HG03442 (cell line): ENCODE measurements at regions not wholly inside any gene's neighbourhood (a gene's known extent, or its start where the extent isn't known, plus 50 kb on each side); places are given as distances from the start of the nearest gene placed in this dataset.

Experiments
- ATAC-seq: cut with Tn5 transposase; IDR thresholded peaks from one replicate; pipeline ENCODE4 v1.9.1; 2021; ENCODE audit warnings: mild to moderate bottlenecking, moderate library complexity; ENCODE audit not compliant: unreplicated experiment

GRCh38 chr2:5442736-5443135, 249.4 kb upstream of the SOX11 start:
- ATAC-seq: no peak

DNA sequence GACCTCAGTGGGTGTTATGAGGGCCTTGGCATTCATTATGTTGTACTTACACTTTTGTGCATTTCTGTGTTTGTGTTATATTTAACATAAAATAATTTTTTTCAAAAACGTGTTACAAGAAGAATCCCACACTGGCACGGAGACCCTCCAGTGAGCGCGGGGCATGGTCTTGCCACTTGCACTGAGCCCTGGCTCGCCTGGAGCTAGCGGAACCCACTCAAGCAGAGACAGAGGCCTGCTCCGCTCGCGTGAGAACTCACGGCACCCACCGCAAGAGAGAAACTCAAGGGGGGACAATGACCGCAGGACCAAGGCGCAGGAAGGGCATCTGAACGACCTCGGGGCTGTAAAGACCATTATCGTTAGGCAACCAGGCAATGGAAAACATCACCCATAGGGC, 248.0 kb upstream of the SOX11 start:
- no peak for ATAC-seq

- no peak for ATAC-seq
These were observed 247.3 kb upstream of the SOX11 start for GRCh38 chr2:5444854-5445253.

GRCh38 chr2:5449867-5450266, 242.3 kb upstream of the SOX11 start:
- ATAC-seq: no peak

DNA sequence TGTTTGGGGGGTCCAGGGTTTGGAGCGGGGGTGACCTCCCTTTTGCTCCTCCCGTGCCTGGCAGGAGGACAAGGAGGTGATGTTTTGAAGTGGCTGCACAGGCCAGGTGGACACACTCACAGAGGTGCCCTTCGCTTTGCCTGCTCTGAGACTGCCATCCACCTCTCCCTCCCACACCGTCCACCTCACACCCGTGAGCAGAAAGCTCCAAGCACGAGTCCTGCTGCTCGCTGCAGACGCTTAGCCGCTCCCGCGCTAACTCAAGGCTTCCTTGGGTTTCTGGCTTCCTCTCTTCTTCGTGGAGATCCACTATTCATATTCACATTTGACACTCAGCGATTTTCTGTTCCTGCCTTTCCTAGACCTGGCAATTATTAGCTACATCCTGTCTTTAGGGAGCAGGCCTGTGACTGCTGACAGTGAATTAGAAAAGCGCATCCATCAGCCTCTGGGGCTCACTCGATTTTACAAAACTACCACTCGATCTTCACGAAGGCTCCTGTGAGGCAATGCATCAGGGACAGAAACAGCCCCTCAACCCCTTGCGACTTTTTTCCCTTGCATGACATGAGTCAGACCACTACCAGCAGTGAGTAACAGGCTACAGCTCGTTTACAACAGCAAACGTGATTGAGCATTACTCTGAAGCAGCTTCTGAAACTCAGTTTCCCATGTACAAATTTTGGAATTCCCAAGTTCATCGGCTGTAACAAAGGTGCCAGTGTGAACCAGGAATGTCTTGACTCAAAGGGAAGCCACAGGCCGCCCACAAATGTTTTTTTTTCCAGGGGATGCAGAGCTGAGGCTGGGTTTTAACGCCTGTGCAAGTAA, 238.7 kb upstream of the SOX11 start:
- no peak for ATAC-seq

GRCh38 chr2:5454051-5454390, 238.2 kb upstream of the SOX11 start:
- ATAC-seq: no peak

DNA sequence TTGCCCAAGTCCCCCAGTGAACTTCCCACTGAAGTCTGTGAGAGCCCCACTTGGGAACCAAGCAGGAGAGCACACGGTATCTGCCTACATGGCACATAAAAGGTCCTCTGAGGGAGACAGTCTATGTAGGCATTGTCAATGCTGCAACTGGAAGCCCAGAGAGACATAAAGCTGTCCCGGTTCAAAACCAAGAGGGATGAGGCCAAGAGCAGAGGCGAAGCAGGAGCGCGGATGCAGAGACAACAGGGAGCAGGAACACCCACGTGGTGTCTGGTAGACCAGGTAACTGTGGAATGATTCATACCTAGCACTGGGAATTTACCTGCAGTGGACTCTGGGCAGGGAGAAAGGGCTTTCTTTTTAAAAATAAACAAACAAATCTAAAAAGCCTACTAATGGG, 233.1 kb upstream of the SOX11 start:
- ATAC-seq: no peak

- ATAC-seq: no peak
These were observed 227.5 kb upstream of the SOX11 start for GRCh38 chr2:5464657-5465056.

- ATAC-seq: no peak
These were observed 226.3 kb upstream of the SOX11 start for GRCh38 chr2:5465859-5466258.

DNA sequence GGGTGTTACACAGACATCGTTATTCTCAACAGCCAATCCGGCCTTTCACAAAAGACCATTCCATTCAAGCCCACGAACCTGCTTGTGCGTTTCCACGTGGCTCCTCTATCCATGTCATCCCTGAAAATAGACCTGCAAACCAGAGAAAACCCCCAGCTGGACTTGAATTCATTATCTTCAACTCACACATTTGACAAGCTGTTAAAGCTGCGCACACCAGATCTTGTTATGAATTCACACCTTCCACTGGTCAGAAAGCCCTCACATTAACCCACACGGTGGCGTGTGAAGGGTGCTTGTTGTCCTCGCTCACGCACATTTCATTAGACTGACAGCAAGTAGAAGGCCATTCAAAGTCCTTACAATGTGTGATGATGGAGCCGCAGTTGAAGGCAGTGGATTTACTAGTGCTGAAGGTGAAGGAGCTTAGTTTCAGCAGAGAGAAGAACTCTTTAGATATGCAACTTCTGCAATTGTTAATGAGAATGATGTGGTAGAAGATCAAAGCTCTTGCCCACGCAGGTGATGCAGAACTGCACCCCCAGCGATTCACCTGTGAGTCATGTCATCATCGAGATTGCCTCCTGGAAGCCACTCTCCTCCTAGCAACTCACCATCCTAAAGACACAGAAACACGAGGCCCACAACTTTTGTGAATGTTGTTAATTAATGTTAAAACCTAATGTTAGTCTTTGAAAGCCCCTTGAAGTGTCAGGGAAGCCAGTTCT, 224.8 kb upstream of the SOX11 start:
- no peak for ATAC-seq

- no peak for ATAC-seq
These were observed 219.5 kb upstream of the SOX11 start for GRCh38 chr2:5472673-5473072.

DNA sequence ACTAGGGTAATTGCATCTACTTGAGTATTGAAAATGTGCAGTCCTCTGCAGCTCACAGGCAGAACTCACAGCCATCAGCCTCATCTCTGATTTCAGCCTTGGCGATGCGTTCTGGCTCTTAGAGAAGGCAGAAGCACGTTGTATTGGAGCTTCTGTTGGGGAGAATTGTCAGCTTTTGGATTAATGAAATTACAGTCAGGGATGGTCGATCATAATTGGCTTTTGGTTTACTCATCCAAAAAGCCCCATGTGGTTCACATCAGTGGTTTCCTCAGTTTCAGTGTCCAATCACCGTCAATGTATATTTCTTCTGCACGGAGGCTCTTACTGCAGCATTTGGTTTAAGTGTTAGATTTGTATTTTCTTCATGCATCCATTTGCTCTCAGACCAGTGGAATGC, 218.5 kb upstream of the SOX11 start:
- no peak for ATAC-seq

DNA sequence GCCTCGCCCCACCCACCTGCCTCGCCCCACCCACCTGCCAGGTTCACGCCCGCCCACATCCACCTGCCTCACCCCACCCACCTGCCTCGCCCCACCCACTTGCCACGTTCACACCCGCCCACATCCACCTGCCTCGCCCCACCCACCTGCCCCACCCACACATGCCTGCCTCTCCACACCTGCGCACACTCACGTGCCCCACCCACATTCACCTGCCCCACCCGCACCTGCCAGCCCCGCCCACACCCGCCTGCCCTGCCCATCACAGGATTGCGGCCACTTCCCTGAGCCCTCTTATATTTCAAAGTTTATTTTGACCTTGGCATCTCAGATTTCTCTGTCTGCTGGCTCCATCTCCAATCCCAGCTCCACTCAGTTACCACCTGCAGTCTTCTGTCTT, 217.5 kb upstream of the SOX11 start:
- no peak for ATAC-seq

- ATAC-seq: no peak
These were observed 212.8 kb upstream of the SOX11 start for GRCh38 chr2:5479265-5479928.

GRCh38 chr2:5482929-5483331, 209.3 kb upstream of the SOX11 start:
- ATAC-seq: no peak

- ATAC-seq: no peak
These were observed 207.3 kb upstream of the SOX11 start for GRCh38 chr2:5484868-5485267.

- no peak for ATAC-seq
These were observed 200.7 kb upstream of the SOX11 start for GRCh38 chr2:5491523-5491922.

DNA sequence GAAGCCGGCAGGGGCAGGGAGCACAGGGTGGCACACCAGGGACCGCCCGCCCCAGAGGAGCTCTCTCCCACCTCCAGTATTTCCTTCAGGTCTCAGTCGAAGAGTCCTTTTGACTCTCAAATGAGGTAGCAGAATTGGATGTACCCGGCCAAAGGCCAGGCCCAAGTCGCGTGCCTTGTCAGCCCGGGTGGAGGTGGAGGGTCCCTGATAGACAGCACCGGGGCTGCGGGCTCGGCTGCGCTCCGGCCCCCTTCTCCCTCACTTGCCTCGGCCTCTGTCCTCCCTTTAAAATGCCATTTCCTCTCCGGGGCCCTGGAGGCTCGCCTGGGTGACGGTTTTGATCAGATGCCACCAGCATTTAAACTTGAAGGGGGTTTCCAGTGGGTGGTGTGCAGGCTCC, 198.9 kb upstream of the SOX11 start:
- ATAC-seq: no peak

GRCh38 chr2:5494212-5494611, 198.0 kb upstream of the SOX11 start:
- ATAC-seq: no peak

GRCh38 chr2:5495586-5495985, 196.6 kb upstream of the SOX11 start:
- no peak for ATAC-seq

GRCh38 chr2:5497874-5498273, 194.3 kb upstream of the SOX11 start:
- ATAC-seq: no peak

- no peak for ATAC-seq
These were observed 190.4 kb upstream of the SOX11 start for GRCh38 chr2:5501807-5502206.
